GM12878 (cell line): ENCODE measurements at regions not wholly inside any gene's neighbourhood (a gene's known extent, or its start where the extent isn't known, plus 50 kb on each side); places are given as distances from the start of the nearest gene placed in this dataset.

Experiments used
- ATAC-seq: fragments of 200-7000 bp; cut with Tn5 transposase; 3 replicates; pipeline ENCODE4 v1.9.1; 2020; ENCODE audit warnings: mild to moderate bottlenecking, moderate library complexity
- BruUV-seq: library from RNA; stranded (reverse); fragments of 400-500 nt; replicated peaks from 2 replicates; lab custom pipeline; 2021; lab: Mats Ljungman, UMichigan
- CTCF ChIA-PET: fragments of 300-600 bp; sonication (Branson Sonifier 250); formaldehyde crosslinking; extraction: SDS; loops from one replicate; lab custom pipeline; 2021; ENCODE audit warnings: inconsistent platforms; lab: Yijun Ruan, JAX
- POLR2A ChIA-PET: fragments of 350-600 bp; formaldehyde crosslinking; extraction: SDS; loops from one replicate; lab custom pipeline; 2021; ENCODE audit warnings: inconsistent platforms; lab: Charles Lee
- RAD21 ChIA-PET: fragments of 300-600 bp; sonication (Branson Sonifier 250); formaldehyde crosslinking; loops from one replicate; lab custom pipeline; 2023; ENCODE audit warnings: antibody characterized with exemption; ENCODE audit not compliant: unreplicated experiment; lab: Charles Lee
- SMC1A ChIA-PET: fragments of 300-600 bp; sonication (Branson Sonifier 250); formaldehyde crosslinking; loops from one replicate; lab custom pipeline; 2023; ENCODE audit not compliant: unreplicated experiment, uncharacterized antibody; lab: Charles Lee
- DNase-seq: peaks from one replicate; pipeline ENCODE4 v3.0.0-alpha.2; 2011; ENCODE audit warnings: low read depth, low spot score
- FAIRE-seq: peaks from 3 replicates; lab custom pipeline; 2011; peaks lifted over from hg19 to GRCh38; lab: Jason Lieb, UNC
- H2AFZ ChIP-seq: 2 replicates; pipeline ENCODE4 v1.6.0; 2011; ENCODE audit warnings: low read depth, low read length, control low read depth; ENCODE audit not compliant: control insufficient read depth
- H3K27ac ChIP-seq: 2 replicates; pipeline ENCODE4 v1.5.1; 2011; ENCODE audit warnings: control low read depth; ENCODE audit not compliant: control insufficient read depth, insufficient read depth
- H3K27me3 ChIP-seq, 2 experiments: replicated peaks in 1 of 2; 2 replicates each; pipeline versions ENCODE4 v1.6.0 to v1.6.1; 2011; ENCODE audit warnings: low read length in 1 of 2; ENCODE audit not compliant: control insufficient read depth in 2 of 2, insufficient read depth in 2 of 2
- H3K36me3 ChIP-seq, 2 experiments: 2 replicates each; pipeline ENCODE4 v1.5.1; 2011; ENCODE audit warnings: low read length in 1 of 2; ENCODE audit not compliant: control insufficient read depth in 2 of 2, insufficient read depth in 2 of 2
- H3K4me1 ChIP-seq: 2 replicates; pipeline ENCODE4 v1.6.1; 2011; ENCODE audit warnings: mild to moderate bottlenecking, low read length, moderate library complexity, mixed read lengths; ENCODE audit not compliant: control insufficient read depth, insufficient read depth
- H3K4me2 ChIP-seq: 2 replicates; pipeline ENCODE4 v1.6.0; 2011; ENCODE audit warnings: control low read depth; ENCODE audit not compliant: control insufficient read depth, insufficient read depth
- H3K4me3 ChIP-seq: fragments of 200-600 bp; sonication (generic); 2 replicates; pipeline ENCODE4 v1.5.1; 2016
- H3K79me2 ChIP-seq: 2 replicates; pipeline ENCODE4 v1.6.0; 2011; ENCODE audit warnings: low read length; ENCODE audit not compliant: control insufficient read depth, insufficient read depth
- H3K9ac ChIP-seq: 2 replicates; pipeline ENCODE4 v1.8.0; 2011; ENCODE audit warnings: low read length, control low read depth, mixed read lengths; ENCODE audit not compliant: control insufficient read depth, insufficient read depth
- H3K9me3 ChIP-seq: replicated peaks from 3 replicates; pipeline ENCODE4 v1.5.1; 2011; ENCODE audit warnings: mild to moderate bottlenecking, low read length; ENCODE audit not compliant: control insufficient read depth, insufficient read depth
- H4K20me1 ChIP-seq: 2 replicates; pipeline ENCODE4 v1.6.0; 2011; ENCODE audit not compliant: control insufficient read depth, insufficient read depth
- PAX5 ChIP-seq: IDR thresholded peaks from 2 replicates; pipeline ENCODE4 v1.6.1; 2011; ENCODE audit warnings: low read depth, low read length, borderline replicate concordance
- SUPT20H ChIP-seq: IDR thresholded peaks from 2 replicates; pipeline ENCODE4 v1.6.1; 2011; ENCODE audit warnings: low read depth, mild to moderate bottlenecking, low read length, moderate library complexity, borderline replicate concordance; ENCODE audit not compliant: control insufficient read depth
- ZSCAN29 ChIP-seq: fragments of 450-650 bp; IDR thresholded peaks from 2 replicates; pipeline ENCODE4 v1.6.1; 2017; ENCODE audit warnings: mild to moderate bottlenecking, moderate library complexity
- WGBS: methylation state at CpG from one replicate; pipeline ENCODE4 v1.1.6; 2016; ENCODE audit warnings: low lambda C conversion rate; ENCODE audit not compliant: insufficient replicate concordance, insufficient coverage; ENCODE audit errors: missing lambda C conversion rate; 5-methylcytosine and 5-hydroxymethylcytosine counted together
- in situ Hi-C: fragments of 300-500 bp; cut with MboI; formaldehyde crosslinking; loops from 9 replicates; pipeline ENCODE4 v1.14.3; 2018; ENCODE audit warnings: mixed read lengths
- intact Hi-C: fragments of 100-400 bp; cut with micrococcal nuclease; formaldehyde crosslinking; loops from one replicate; pipeline ENCODE4 v1.14.2; 2022; ENCODE audit not compliant: unreplicated experiment

DNA sequence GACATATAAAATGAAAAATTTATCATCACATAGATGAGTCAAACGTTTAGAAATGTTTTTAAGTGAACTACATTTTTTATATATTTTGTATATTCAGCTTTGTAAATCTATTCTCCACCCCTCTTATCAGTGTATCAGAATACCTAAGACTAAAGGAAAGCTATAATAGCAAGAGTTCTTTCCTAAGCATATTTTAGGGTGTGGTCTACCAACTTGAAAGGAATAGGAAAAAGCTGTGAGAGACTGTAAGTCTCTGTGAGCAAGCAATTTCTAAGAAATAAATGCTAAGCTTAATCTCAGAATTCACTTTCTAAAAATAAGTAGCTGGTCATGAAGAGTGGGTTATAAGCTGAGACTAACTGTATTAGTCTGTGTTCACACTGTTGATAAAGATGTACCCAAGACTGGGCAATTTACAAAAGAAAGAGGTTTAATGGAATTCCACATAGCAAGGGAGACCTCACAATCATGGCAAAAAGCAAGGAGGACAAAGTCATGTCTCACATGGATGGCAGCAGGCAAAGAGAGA lies 175.4 kb upstream of the PREP start:
- no peak overlapping the region for H3K9ac ChIP-seq
- intact Hi-C loops: no loop called here
- no peak for FAIRE-seq
- no peaks in the 10 kb centered on the region for H3K4me1 ChIP-seq
- no peaks in the 10 kb centered on the region for H3K9me3 ChIP-seq
- ChIA-PET RAD21 (interaction anchor here (1.1 kb wide), 1 partner anchor 8 kb away, joined by 3 read pairs; no protein-coding TSS in a partner anchor), CTCF (interaction anchor here (0.6 to 1.4 kb wide), 5 partner anchors 8 to 147 kb away, joined by 3 read pairs; no protein-coding TSS in a partner anchor), SMC1A (interaction anchor here (0.7 to 1.1 kb wide), 5 partner anchors 10 to 21 kb away, joined by 3 to 4 read pairs (median 3); no protein-coding TSS in a partner anchor), POLR2A (no interaction called here)
- no peaks in the 10 kb centered on the region for H4K20me1 ChIP-seq
- no peak overlapping the region for H3K27ac ChIP-seq
- in situ Hi-C loops: no loop called here
- no peak for DNase-seq
- no peak overlapping the region for H2AFZ ChIP-seq
- no peaks in the 10 kb centered on the region for H3K79me2 ChIP-seq
- TF ChIP-seq SUPT20H: no peak
- no peaks in the 10 kb centered on the region for H3K36me3 ChIP-seq
- H3K27me3 ChIP-seq: peaks cover 0 to 3% of the 10 kb centered on the region in 2 experiments; a peak in 1 of 4 replicates
- no peak overlapping the region for H3K4me3 ChIP-seq
- BruUV-seq: no TSS peak
- no peak overlapping the region for H3K4me2 ChIP-seq
- 6% methylated on average over 1 of the region's 1 CpG for WGBS
- no peak for ATAC-seq

DNA sequence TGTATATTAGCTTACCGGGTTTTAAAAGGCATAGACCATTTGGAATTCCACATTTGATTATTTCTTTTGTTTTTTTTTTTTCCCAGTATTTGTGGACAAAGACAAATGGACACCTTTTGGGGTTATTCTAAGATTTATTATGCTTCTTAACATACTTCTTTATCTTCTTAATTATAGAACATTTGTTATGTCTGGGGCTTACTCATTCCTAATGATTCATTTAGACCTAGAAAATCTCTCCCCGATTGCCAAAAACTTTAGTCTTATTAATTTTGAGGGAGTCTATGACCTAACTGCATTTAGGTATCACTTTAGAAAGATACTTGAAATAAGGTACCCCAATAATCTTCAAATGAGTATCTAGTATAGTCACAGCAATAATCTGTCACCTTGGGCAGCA lies 170.7 kb upstream of the PREP start:
- POLR2A ChIA-PET: no interaction called here
- SMC1A ChIA-PET: interaction anchor here (2.0 to 2.7 kb wide), 2 partner anchors 8 to 13 kb away, joined by 4 to 9 read pairs; no protein-coding TSS in a partner anchor
- no peaks in the 10 kb centered on the region for H3K79me2 ChIP-seq
- H3K27ac ChIP-seq: no peak overlapping the region
- CTCF ChIA-PET: interaction anchor here (0.6 to 1.3 kb wide), 2 partner anchors 13 to 27 kb away, joined by 4 read pairs; no protein-coding TSS in a partner anchor
- H3K9ac ChIP-seq: no peak overlapping the region
- intact Hi-C loops: no loop called here
- H4K20me1 ChIP-seq: no peaks in the 10 kb centered on the region
- no peak overlapping the region for H3K4me3 ChIP-seq
- no peaks in the 10 kb centered on the region; the same call in 2 of the 3 replicates for H3K9me3 ChIP-seq
- in situ Hi-C loops: no loop called here
- TF ChIP-seq PAX5 (no peak), ZSCAN29 (no peak)
- no TSS peak for BruUV-seq
- peaks cover 0 to 3% of the 10 kb centered on the region in 2 experiments; a peak in 1 of 4 replicates for H3K27me3 ChIP-seq
- no peak for FAIRE-seq
- RAD21 ChIA-PET: interaction anchor here (1.7 kb wide), 1 partner anchor 74 kb away, joined by 4 read pairs; no protein-coding TSS in a partner anchor
- no peak overlapping the region for H2AFZ ChIP-seq
- no peak for ATAC-seq
- no peaks in the 10 kb centered on the region for H3K4me1 ChIP-seq
- DNase-seq: no peak
- no peaks in the 10 kb centered on the region for H3K36me3 ChIP-seq
- 45% methylated on average over 2 of the region's 2 CpGs for WGBS
- no peak overlapping the region for H3K4me2 ChIP-seq
